Sigmoid colon (tissue), 4 donors: ENCODE measurements at regions not wholly inside any gene's neighbourhood (a gene's known extent, or its start where the extent isn't known, plus 50 kb on each side); places are given as distances from the start of the nearest gene placed in this dataset.

Experiments used
- EP300 ChIP-seq, 4 donors: sonication (generic); formaldehyde crosslinking; IDR thresholded peaks; one replicate each; pipeline ENCODE4 v1.6.1; 2017; ENCODE audit warnings: antibody characterized with exemption in 4 of 4
- POLR2A ChIP-seq, 2 donors: fragments of 450-650 bp; IDR thresholded peaks; one replicate each; pipeline ENCODE4 v1.6.1; 2016; ENCODE audit warnings: antibody characterized with exemption in 2 of 2, mild to moderate bottlenecking in 2 of 2, moderate library complexity in 2 of 2
- POLR2AphosphoS5 ChIP-seq, 4 donors: sonication (generic); formaldehyde crosslinking; IDR thresholded peaks; one replicate each; pipeline ENCODE4 v1.6.1; 2017; ENCODE audit warnings: antibody characterized with exemption in 4 of 4
- TF ChIP-seq, protein P1 (sequence below), 4 experiments: fragments of 450-650 bp in 3 of 4; fragments of 200-600 bp in 1 of 4; IDR thresholded peaks; one replicate each; pipeline ENCODE4 v1.5.1; 2016 to 2019; ENCODE audit warnings: antibody characterized with exemption in 4 of 4, mild to moderate bottlenecking in 3 of 4, moderate library complexity in 2 of 4

DNA sequence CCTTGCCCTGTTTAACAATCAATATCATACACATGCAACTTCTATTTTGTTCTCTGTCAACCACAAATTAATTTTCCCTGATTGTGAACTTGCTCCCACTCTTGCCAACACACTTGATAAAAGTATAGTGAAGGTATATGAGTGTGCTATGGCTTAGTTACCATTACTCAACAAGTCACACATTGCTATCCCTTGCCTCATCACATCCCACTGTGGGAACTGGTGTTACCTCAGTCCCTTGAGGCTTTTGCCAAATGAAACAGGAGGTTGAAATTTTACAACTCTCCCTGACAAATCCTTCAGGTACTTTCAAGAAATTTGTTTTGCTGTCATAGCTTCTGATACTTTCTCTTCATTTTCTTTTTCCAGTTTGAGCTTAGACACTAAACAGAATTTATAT lies 472.5 kb upstream of the SEMA3D start:
- TF ChIP-seq, protein P1, sequence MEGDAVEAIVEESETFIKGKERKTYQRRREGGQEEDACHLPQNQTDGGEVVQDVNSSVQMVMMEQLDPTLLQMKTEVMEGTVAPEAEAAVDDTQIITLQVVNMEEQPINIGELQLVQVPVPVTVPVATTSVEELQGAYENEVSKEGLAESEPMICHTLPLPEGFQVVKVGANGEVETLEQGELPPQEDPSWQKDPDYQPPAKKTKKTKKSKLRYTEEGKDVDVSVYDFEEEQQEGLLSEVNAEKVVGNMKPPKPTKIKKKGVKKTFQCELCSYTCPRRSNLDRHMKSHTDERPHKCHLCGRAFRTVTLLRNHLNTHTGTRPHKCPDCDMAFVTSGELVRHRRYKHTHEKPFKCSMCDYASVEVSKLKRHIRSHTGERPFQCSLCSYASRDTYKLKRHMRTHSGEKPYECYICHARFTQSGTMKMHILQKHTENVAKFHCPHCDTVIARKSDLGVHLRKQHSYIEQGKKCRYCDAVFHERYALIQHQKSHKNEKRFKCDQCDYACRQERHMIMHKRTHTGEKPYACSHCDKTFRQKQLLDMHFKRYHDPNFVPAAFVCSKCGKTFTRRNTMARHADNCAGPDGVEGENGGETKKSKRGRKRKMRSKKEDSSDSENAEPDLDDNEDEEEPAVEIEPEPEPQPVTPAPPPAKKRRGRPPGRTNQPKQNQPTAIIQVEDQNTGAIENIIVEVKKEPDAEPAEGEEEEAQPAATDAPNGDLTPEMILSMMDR (IDR thresholded peaks at IDR 0.05): no peak
- no peak for TF ChIP-seq POLR2AphosphoS5 (IDR thresholded peaks at IDR 0.05)
- no peak for TF ChIP-seq POLR2A (IDR thresholded peaks at IDR 0.05)
- no peak for TF ChIP-seq EP300 (IDR thresholded peaks at IDR 0.05)
